ENCODE measurements at regions not wholly inside any gene's neighbourhood (a gene's known extent, or its start where the extent isn't known, plus 50 kb on each side); places are given as distances from the start of the nearest gene placed in this dataset.

- DNase-seq (no peak), ATAC-seq (ENCODE audit: low read depth) (no peak)
- no peak overlapping the region for H3K4me3 Mint-ChIP-seq
- no peak overlapping the region for H3K27ac ChIP-seq (ENCODE audit: low read length in 2 of 2)
- H3K36me3 ChIP-seq (replicated peaks in 1 of 2; ENCODE audit: control extremely low read depth in 1 of 2, control insufficient read depth in 1 of 2, extremely low read depth in 1 of 2, insufficient read depth in 2 of 2, low read length in 1 of 2) = no peaks in the 10 kb centered on the region
- H3K9me3 ChIP-seq (ENCODE audit: control extremely low read depth in 1 of 3, control insufficient read depth in 2 of 3, insufficient read depth in 1 of 3, low read length in 2 of 3) = peaks cover 0 to 10% (median 0%) of the 10 kb centered on the region in 3 donors
- H3K27ac Mint-ChIP-seq = no peak overlapping the region
- POLR2A ChIA-PET = no interaction called here
- H3K9ac ChIP-seq (ENCODE audit: low read length) = no peak overlapping the region
- CTCF ChIA-PET = no interaction called here
- no peak overlapping the region for H2AFZ ChIP-seq (ENCODE audit: insufficient read depth, low read depth, low read length, poor library complexity, severe bottlenecking)
- no peaks in the 10 kb centered on the region for H3K79me2 ChIP-seq (ENCODE audit: control insufficient read depth, insufficient read depth, low read length)
- H3K4me1 Mint-ChIP-seq = no peaks in the 10 kb centered on the region
- TF ChIP-seq CTCF (IDR thresholded peaks at IDR 0.05) = no peak
- no peak for TF ChIP-seq EZH2 (IDR thresholded peaks at IDR 0.05; ENCODE audit: borderline replicate concordance, insufficient read depth, low read depth, low read length, poor library complexity, severe bottlenecking)
- H3K4me1 ChIP-seq (ENCODE audit: control insufficient read depth in 2 of 2, insufficient read depth in 2 of 2, low read length in 2 of 2) = no peaks in the 10 kb centered on the region
- H3K4me2 ChIP-seq (replicated peaks; ENCODE audit: low read depth, low read length, poor library complexity, severe bottlenecking) = no peak overlapping the region
- intact Hi-C loops (cut with micrococcal nuclease) = no loop called here
- no peak overlapping the region for H3K4me3 ChIP-seq (ENCODE audit: control extremely low read depth in 1 of 5, extremely low read depth in 1 of 5, insufficient read depth in 1 of 5, low read depth in 2 of 5, low read length in 4 of 5)
- 86% methylated on average over 5 of the region's 8 CpGs for WGBS (ENCODE audit: insufficient coverage)
- H3K9me3 Mint-ChIP-seq (ENCODE audit: insufficient read depth) = peaks cover 2% of the 10 kb centered on the region
- no peaks in the 10 kb centered on the region for H4K20me1 ChIP-seq (ENCODE audit: control insufficient read depth, insufficient read depth, low read length, poor library complexity, severe bottlenecking)
- H3K27me3 ChIP-seq (replicated peaks in 1 of 4; ENCODE audit: control extremely low read depth in 1 of 4, control insufficient read depth in 3 of 4, insufficient read depth in 4 of 4, low read length in 3 of 4) = peaks cover 0 to 11% (median 0%) of the 10 kb centered on the region in 4 experiments
- peaks cover 31% of the 10 kb centered on the region for H3K27me3 Mint-ChIP-seq
Observed at GRCh38 chr1:17886386-17886785, 131.3 kb downstream of the ACTL8 start.

- no peak overlapping the region for H3K27ac ChIP-seq (ENCODE audit: low read length in 2 of 2)
- peaks cover 0 to 12% (median 0%) of the 10 kb centered on the region in 3 donors for H3K9me3 ChIP-seq (ENCODE audit: control extremely low read depth in 1 of 3, control insufficient read depth in 2 of 3, insufficient read depth in 1 of 3, low read length in 2 of 3)
- no peaks in the 10 kb centered on the region for H3K36me3 ChIP-seq (replicated peaks in 1 of 2; ENCODE audit: control extremely low read depth in 1 of 2, control insufficient read depth in 1 of 2, extremely low read depth in 1 of 2, insufficient read depth in 2 of 2, low read length in 1 of 2)
- ChIA-PET CTCF (no interaction called here), POLR2A (no interaction called here)
- intact Hi-C loops (cut with micrococcal nuclease) = no loop called here
- no peak for ATAC-seq (ENCODE audit: low read depth)
- peaks cover 0 to 11% (median 0%) of the 10 kb centered on the region in 4 experiments for H3K27me3 ChIP-seq (replicated peaks in 1 of 4; ENCODE audit: control extremely low read depth in 1 of 4, control insufficient read depth in 3 of 4, insufficient read depth in 4 of 4, low read length in 3 of 4)
- DNase-seq = no peak
- H3K4me1 ChIP-seq (ENCODE audit: control insufficient read depth in 2 of 2, insufficient read depth in 2 of 2, low read length in 2 of 2) = no peaks in the 10 kb centered on the region
- H4K20me1 ChIP-seq (ENCODE audit: control insufficient read depth, insufficient read depth, low read length, poor library complexity, severe bottlenecking) = no peaks in the 10 kb centered on the region
- peaks cover 28% of the 10 kb centered on the region for H3K27me3 Mint-ChIP-seq
- H2AFZ ChIP-seq (ENCODE audit: insufficient read depth, low read depth, low read length, poor library complexity, severe bottlenecking) = no peak overlapping the region
- no peak overlapping the region for H3K4me3 Mint-ChIP-seq
- H3K9me3 Mint-ChIP-seq (ENCODE audit: insufficient read depth) = peaks cover 2% of the 10 kb centered on the region
- no peaks in the 10 kb centered on the region for H3K79me2 ChIP-seq (ENCODE audit: control insufficient read depth, insufficient read depth, low read length)
- WGBS (ENCODE audit: insufficient coverage) = 66% methylated on average over 5 of the region's 6 CpGs
- TF ChIP-seq EZH2 (IDR thresholded peaks at IDR 0.05; ENCODE audit: borderline replicate concordance, insufficient read depth, low read depth, low read length, poor library complexity, severe bottlenecking) (no peak), CTCF (IDR thresholded peaks at IDR 0.05) (no peak)
- H3K4me2 ChIP-seq (replicated peaks; ENCODE audit: low read depth, low read length, poor library complexity, severe bottlenecking) = no peak overlapping the region
- H3K27ac Mint-ChIP-seq = no peak overlapping the region
- no peak overlapping the region for H3K9ac ChIP-seq (ENCODE audit: low read length)
- no peak overlapping the region for H3K4me3 ChIP-seq (ENCODE audit: control extremely low read depth in 1 of 5, extremely low read depth in 1 of 5, insufficient read depth in 1 of 5, low read depth in 2 of 5, low read length in 4 of 5)
- H3K4me1 Mint-ChIP-seq = no peaks in the 10 kb centered on the region
Observed at GRCh38 chr1:17886838-17887441, 131.8 kb downstream of the ACTL8 start.
